GM23338 (cell line): ENCODE measurements at regions not wholly inside any gene's neighbourhood (a gene's known extent, or its start where the extent isn't known, plus 50 kb on each side); places are given as distances from the start of the nearest gene placed in this dataset.

ENCODE experiments used
- ATAC-seq: fragments of 200-7000 bp; cut with Tn5 transposase; 3 replicates; pipeline ENCODE4 v1.9.1; 2020
- DNase-seq: peaks from one replicate; pipeline ENCODE4 v3.0.0-alpha.2; 2015; ENCODE audit warnings: low spot score
- H2AFZ ChIP-seq: fragments of 200-600 bp; sonication (generic); 2 replicates; pipeline ENCODE4 v1.8.0; 2016; ENCODE audit warnings: antibody characterized with exemption, mild to moderate bottlenecking, moderate library complexity
- H3F3A ChIP-seq: fragments of 200-600 bp; sonication (generic); replicated peaks from 2 replicates; pipeline ENCODE4 v1.8.0; 2017; ENCODE audit warnings: antibody characterized with exemption, mixed run types, low read depth
- H3K27ac ChIP-seq: fragments of 200-600 bp; sonication (generic); 2 replicates; pipeline ENCODE4 v1.6.1; 2016; ENCODE audit warnings: low read depth
- H3K27me3 ChIP-seq: fragments of 200-600 bp; sonication (generic); 2 replicates; pipeline ENCODE4 v1.8.0; 2016; ENCODE audit warnings: mild to moderate bottlenecking, mixed run types, moderate library complexity; ENCODE audit not compliant: insufficient read depth
- H3K36me3 ChIP-seq: fragments of 200-600 bp; sonication (generic); 2 replicates; pipeline ENCODE4 v1.8.0; 2016; ENCODE audit warnings: mild to moderate bottlenecking; ENCODE audit not compliant: insufficient read depth
- H3K4me1 ChIP-seq: fragments of 200-600 bp; sonication (generic); 2 replicates; pipeline ENCODE4 v1.8.0; 2016; ENCODE audit warnings: mild to moderate bottlenecking, moderate library complexity; ENCODE audit not compliant: insufficient read depth
- H3K4me2 ChIP-seq: fragments of 200-600 bp; sonication (generic); 2 replicates; pipeline ENCODE4 v1.7.1; 2017; ENCODE audit warnings: mixed run types
- H3K4me3 ChIP-seq: fragments of 200-600 bp; sonication (generic); 2 replicates; pipeline ENCODE4 v1.6.1; 2016; ENCODE audit warnings: mixed run types
- H3K79me2 ChIP-seq: fragments of 200-600 bp; sonication (generic); replicated peaks from 2 replicates; pipeline ENCODE4 v1.8.0; 2017; ENCODE audit warnings: mild to moderate bottlenecking; ENCODE audit not compliant: insufficient read depth
- H3K9me2 ChIP-seq: fragments of 200-600 bp; sonication (generic); 2 replicates; pipeline ENCODE4 v1.8.0; 2017; ENCODE audit not compliant: insufficient read depth
- H4K20me1 ChIP-seq: fragments of 200-600 bp; sonication (generic); replicated peaks from 2 replicates; pipeline ENCODE4 v1.8.0; 2017; ENCODE audit warnings: mild to moderate bottlenecking; ENCODE audit not compliant: insufficient read depth
- H3K27ac Mint-ChIP-seq: 2 replicates; pipeline ENCODE4 v1.8.0; 2020; ENCODE audit warnings: inconsistent platforms, mild to moderate bottlenecking, moderate library complexity, mixed read lengths
- H3K27me3 Mint-ChIP-seq: 3 replicates; pipeline ENCODE4 v1.8.0; 2022; ENCODE audit warnings: low read depth, mild to moderate bottlenecking, moderate library complexity, mixed read lengths, inconsistent platforms; ENCODE audit not compliant: insufficient read depth, poor library complexity
- H3K36me3 Mint-ChIP-seq: 3 replicates; pipeline ENCODE4 v1.8.0; 2021; ENCODE audit warnings: low read depth, mild to moderate bottlenecking, inconsistent platforms, moderate library complexity, mixed read lengths
- H3K4me1 Mint-ChIP-seq: 3 replicates; pipeline ENCODE4 v1.8.0; 2020; ENCODE audit warnings: mild to moderate bottlenecking, inconsistent platforms, mixed read lengths
- H3K4me3 Mint-ChIP-seq: 3 replicates; pipeline ENCODE4 v1.8.0; 2021; ENCODE audit warnings: moderate library complexity, mild to moderate bottlenecking, inconsistent platforms, mixed read lengths
- H3K9me3 Mint-ChIP-seq: 3 replicates; pipeline ENCODE4 v1.8.0; 2020; ENCODE audit warnings: moderate library complexity, mild to moderate bottlenecking, inconsistent platforms, mixed read lengths
- CREB1 ChIP-seq: fragments of 250-450 bp; sonication (Bioruptor Pico); IDR thresholded peaks from 2 replicates; pipeline ENCODE4 v1.5.0; 2020; ENCODE audit warnings: low read depth, mild to moderate bottlenecking, moderate library complexity
- ETS1 ChIP-seq: IDR thresholded peaks from 2 replicates; pipeline ENCODE4 v1.6.1; 2016; ENCODE audit warnings: antibody characterized with exemption
- EZH2 ChIP-seq: fragments of 200-600 bp; sonication (generic); IDR thresholded peaks from one replicate; pipeline ENCODE4 v1.8.0; 2017; ENCODE audit warnings: antibody characterized with exemption, mild to moderate bottlenecking, low read depth; ENCODE audit not compliant: unreplicated experiment
- NANOG ChIP-seq: IDR thresholded peaks from 2 replicates; pipeline ENCODE4 v1.6.1; 2016; ENCODE audit warnings: antibody characterized with exemption, borderline replicate concordance
- POLR2AphosphoS5 ChIP-seq: IDR thresholded peaks from 2 replicates; pipeline ENCODE4 v1.6.1; 2016; ENCODE audit warnings: antibody characterized with exemption, low read depth
- REST ChIP-seq: IDR thresholded peaks from one replicate; pipeline ENCODE4 v1.6.1; 2018; ENCODE audit warnings: antibody characterized with exemption; ENCODE audit not compliant: unreplicated experiment
- ZNF114 ChIP-seq: fragments of 250-450 bp; sonication (Bioruptor Pico); IDR thresholded peaks from 2 replicates; pipeline ENCODE4 v1.5.0; 2020; ENCODE audit warnings: mild to moderate bottlenecking, moderate library complexity
- ZNF331 ChIP-seq: fragments of 250-450 bp; sonication (Bioruptor Pico); IDR thresholded peaks from 2 replicates; pipeline ENCODE4 v1.5.0; 2020; ENCODE audit warnings: low read depth, mild to moderate bottlenecking, moderate library complexity
- ZNF462 ChIP-seq: fragments of 250-450 bp; sonication (Bioruptor Pico); IDR thresholded peaks from 2 replicates; pipeline ENCODE4 v1.5.0; 2020; ENCODE audit warnings: mild to moderate bottlenecking, moderate library complexity

GRCh38 chr11:81574301-81574700 is 1159.4 kb downstream of the FAM181B start:
- Histone ChIP-seq H3K4me2 (no peak overlapping the region), H3K79me2 (no peaks in the 10 kb centered on the region), H2AFZ (no peak overlapping the region), H3F3A (no peaks in the 10 kb centered on the region), H3K9me2 (no peaks in the 10 kb centered on the region), H3K4me3 (no peak overlapping the region), H3K27me3 (no peaks in the 10 kb centered on the region), H3K27ac (no peak overlapping the region), H4K20me1 (no peaks in the 10 kb centered on the region), H3K4me1 (no peaks in the 10 kb centered on the region), H3K36me3 (no peaks in the 10 kb centered on the region)
- H3K9me3 Mint-ChIP-seq, result no peaks in the 10 kb centered on the region
- no peak overlapping the region for H3K27ac Mint-ChIP-seq
- no peaks in the 10 kb centered on the region for H3K4me1 Mint-ChIP-seq
- TF ChIP-seq ETS1 (no peak), POLR2AphosphoS5 (no peak), EZH2 (no peak), ZNF462 (CRISPR knock-in tag) (no peak), NANOG (no peak), ZNF114 (no peak), REST (no peak), ZNF331 (CRISPR knock-in tag) (no peak), CREB1 (no peak)
- no peaks in the 10 kb centered on the region for H3K27me3 Mint-ChIP-seq
- H3K36me3 Mint-ChIP-seq, result no peaks in the 10 kb centered on the region
- ATAC-seq, result no peak
- no peak for DNase-seq
- H3K4me3 Mint-ChIP-seq, result no peak overlapping the region
